Ascending aorta (tissue), 2 donors: ENCODE measurements at regions not wholly inside any gene's neighbourhood (a gene's known extent, or its start where the extent isn't known, plus 50 kb on each side); places are given as distances from the start of the nearest gene placed in this dataset.

ENCODE experiments used
- DNase-seq, 2 donors: peaks; one replicate each; pipeline ENCODE4 v3.0.0-alpha.2; 2019; ENCODE audit warnings: low spot score in 2 of 2
- H3K27ac ChIP-seq, 2 donors: fragments of 200-600 bp; sonication (generic); one replicate each; pipeline ENCODE4 v1.5.1; 2016 to 2017; ENCODE audit warnings: mild to moderate bottlenecking in 1 of 2
- H3K27me3 ChIP-seq: fragments of 200-600 bp; sonication (generic); one replicate; pipeline ENCODE4 v1.5.1; 2017
- H3K36me3 ChIP-seq, 2 donors: fragments of 200-600 bp; sonication (generic); one replicate each; pipeline ENCODE4 v1.5.1; 2016
- H3K4me1 ChIP-seq, 2 donors: fragments of 200-600 bp; sonication (generic); one replicate each; pipeline ENCODE4 v1.5.1; 2016 to 2017; ENCODE audit warnings: mild to moderate bottlenecking in 1 of 2
- H3K4me3 ChIP-seq, 2 donors: fragments of 200-600 bp; sonication (generic); one replicate each; pipeline ENCODE4 v1.5.1; 2016 to 2017; ENCODE audit warnings: mild to moderate bottlenecking in 1 of 2
- H3K9me3 ChIP-seq, 2 donors: fragments of 200-600 bp; sonication (generic); one replicate each; pipeline ENCODE4 v1.5.1; 2016
- intact Hi-C: fragments of 100-400 bp; cut with DNase I; formaldehyde crosslinking; loops from one replicate; pipeline ENCODE4 v1.15.1; 2023
- TF ChIP-seq, protein P1 (sequence below), 3 experiments: fragments of 200-600 bp in 2 of 3; fragments of 450-650 bp in 1 of 3; sonication (generic) in 2 of 3; IDR thresholded peaks; one replicate each; pipeline ENCODE4 v1.5.1; 2016 to 2019; ENCODE audit warnings: antibody characterized with exemption in 3 of 3, mild to moderate bottlenecking in 1 of 3, moderate library complexity in 1 of 3

GRCh38 chr10:28975891-28976531 is 298.7 kb downstream of the BAMBI start:
- H3K27ac ChIP-seq, result no peak overlapping the region
- intact Hi-C loops, result no loop called here
- H3K4me3 ChIP-seq, result no peak overlapping the region
- no peaks in the 10 kb centered on the region for H3K36me3 ChIP-seq
- H3K9me3 ChIP-seq, result no peaks in the 10 kb centered on the region
- TF ChIP-seq, protein P1, sequence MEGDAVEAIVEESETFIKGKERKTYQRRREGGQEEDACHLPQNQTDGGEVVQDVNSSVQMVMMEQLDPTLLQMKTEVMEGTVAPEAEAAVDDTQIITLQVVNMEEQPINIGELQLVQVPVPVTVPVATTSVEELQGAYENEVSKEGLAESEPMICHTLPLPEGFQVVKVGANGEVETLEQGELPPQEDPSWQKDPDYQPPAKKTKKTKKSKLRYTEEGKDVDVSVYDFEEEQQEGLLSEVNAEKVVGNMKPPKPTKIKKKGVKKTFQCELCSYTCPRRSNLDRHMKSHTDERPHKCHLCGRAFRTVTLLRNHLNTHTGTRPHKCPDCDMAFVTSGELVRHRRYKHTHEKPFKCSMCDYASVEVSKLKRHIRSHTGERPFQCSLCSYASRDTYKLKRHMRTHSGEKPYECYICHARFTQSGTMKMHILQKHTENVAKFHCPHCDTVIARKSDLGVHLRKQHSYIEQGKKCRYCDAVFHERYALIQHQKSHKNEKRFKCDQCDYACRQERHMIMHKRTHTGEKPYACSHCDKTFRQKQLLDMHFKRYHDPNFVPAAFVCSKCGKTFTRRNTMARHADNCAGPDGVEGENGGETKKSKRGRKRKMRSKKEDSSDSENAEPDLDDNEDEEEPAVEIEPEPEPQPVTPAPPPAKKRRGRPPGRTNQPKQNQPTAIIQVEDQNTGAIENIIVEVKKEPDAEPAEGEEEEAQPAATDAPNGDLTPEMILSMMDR (IDR thresholded peaks at IDR 0.05), result no peak
- no peaks in the 10 kb centered on the region for H3K4me1 ChIP-seq
- H3K27me3 ChIP-seq, result no peaks in the 10 kb centered on the region
- DNase-seq, result no peak

- Histone ChIP-seq H3K36me3 (no peaks in the 10 kb centered on the region), H3K9me3 (no peaks in the 10 kb centered on the region), H3K4me1 (no peaks in the 10 kb centered on the region), H3K27me3 (no peaks in the 10 kb centered on the region), H3K27ac (no peak overlapping the region), H3K4me3 (no peak overlapping the region)
- intact Hi-C loops, result no loop called here
- DNase-seq, result no peak
- TF ChIP-seq, protein P1 (IDR thresholded peaks at IDR 0.05), result no peak
Observed at GRCh38 chr10:28977518-28977917, 300.2 kb downstream of the BAMBI start.

DNA sequence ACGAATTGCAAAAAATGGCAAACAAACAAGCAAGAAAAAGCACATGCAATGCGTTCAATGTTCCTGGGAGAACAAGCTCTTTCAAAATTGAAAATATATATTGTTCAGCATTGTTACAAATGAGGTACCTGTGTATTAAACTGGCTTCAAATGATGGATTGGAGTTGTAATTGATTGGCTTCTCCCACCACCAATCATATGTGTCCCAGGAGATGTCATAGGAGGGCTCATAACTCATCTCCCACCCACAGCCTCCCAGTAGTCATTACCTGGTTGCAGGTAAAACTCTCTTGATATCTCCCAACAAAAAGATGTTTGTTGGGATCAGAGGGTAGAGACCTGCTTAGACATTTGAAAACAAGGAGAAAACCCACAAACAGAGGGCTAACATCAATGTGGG is 302.9 kb downstream of the BAMBI start:
- Histone ChIP-seq H3K4me3 (no peak overlapping the region), H3K9me3 (no peaks in the 10 kb centered on the region), H3K27ac (no peak overlapping the region), H3K36me3 (no peaks in the 10 kb centered on the region), H3K4me1 (peaks cover 0 to 12% of the 10 kb centered on the region in 2 donors), H3K27me3 (no peaks in the 10 kb centered on the region)
- intact Hi-C loops, result no loop called here
- TF ChIP-seq, protein P1 (IDR thresholded peaks at IDR 0.05), result no peak
- DNase-seq, result no peak

DNA sequence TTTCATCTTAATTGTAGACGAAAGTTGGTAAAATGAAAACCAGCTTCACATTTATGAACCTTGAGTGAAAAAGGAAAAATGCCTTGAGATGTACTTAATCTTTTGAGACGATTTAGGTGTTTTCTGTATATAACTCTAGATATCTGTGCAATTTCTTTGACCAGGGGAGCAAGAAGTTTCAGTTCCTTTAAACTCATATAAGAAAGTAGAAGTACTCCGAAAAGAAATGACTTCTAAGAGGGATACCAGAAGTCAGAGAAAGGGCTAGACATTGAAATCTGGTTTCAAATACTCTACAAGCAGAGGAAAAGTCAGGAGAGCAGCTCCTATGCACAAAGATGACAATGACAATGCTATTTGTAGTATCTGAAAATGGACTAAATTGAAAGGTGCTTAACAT is 303.7 kb downstream of the BAMBI start:
- no peaks in the 10 kb centered on the region for H3K9me3 ChIP-seq
- H3K27me3 ChIP-seq, result no peaks in the 10 kb centered on the region
- intact Hi-C loops, result no loop called here
- TF ChIP-seq, protein P1 (IDR thresholded peaks at IDR 0.05), result no peak
- H3K4me1 ChIP-seq, result peaks cover 0 to 18% of the 10 kb centered on the region in 2 donors
- no peak overlapping the region for H3K27ac ChIP-seq
- no peaks in the 10 kb centered on the region for H3K36me3 ChIP-seq
- DNase-seq, result no peak
- H3K4me3 ChIP-seq, result no peak overlapping the region

GRCh38 chr10:28982974-28983373 is 305.7 kb downstream of the BAMBI start:
- TF ChIP-seq, protein P1 (IDR thresholded peaks at IDR 0.05), result no peak
- Histone ChIP-seq H3K9me3 (no peaks in the 10 kb centered on the region), H3K27ac (no peak overlapping the region), H3K27me3 (no peaks in the 10 kb centered on the region), H3K4me1 (peaks cover 0 to 18% of the 10 kb centered on the region in 2 donors), H3K36me3 (no peaks in the 10 kb centered on the region), H3K4me3 (no peak overlapping the region)
- no peak for DNase-seq
- intact Hi-C loops, result no loop called here

- no peaks in the 10 kb centered on the region for H3K27me3 ChIP-seq
- H3K4me1 ChIP-seq, result peaks cover 0 to 18% of the 10 kb centered on the region in 2 donors
- H3K9me3 ChIP-seq, result no peaks in the 10 kb centered on the region
- H3K4me3 ChIP-seq, result no peak overlapping the region
- intact Hi-C loops, result loop anchor here (2.0 kb wide), 2 partner anchors 45 to 103 kb away; no protein-coding TSS in a partner anchor
- TF ChIP-seq, protein P1 (IDR thresholded peaks at IDR 0.05), result no peak
- H3K27ac ChIP-seq, result peak overlapping the region; percentile 25 to 31
- H3K36me3 ChIP-seq, result no peaks in the 10 kb centered on the region
- no peak for DNase-seq
Observed at GRCh38 chr10:28983799-28984198, 305.1 kb upstream of the LYZL1 start.
